ENCODE measurements at regions not wholly inside any gene's neighbourhood (a gene's known extent, or its start where the extent isn't known, plus 50 kb on each side); places are given as distances from the start of the nearest gene placed in this dataset.

- H3K4me3 Mint-ChIP-seq: no peak overlapping the region
- H3K9me3 Mint-ChIP-seq: peaks cover 0 to 4% (median 0%) of the 10 kb centered on the region in 3 donors
- H3K27ac Mint-ChIP-seq: no peak overlapping the region
- H3K4me1 Mint-ChIP-seq: no peaks in the 10 kb centered on the region
- H3K36me3 Mint-ChIP-seq: no peaks in the 10 kb centered on the region
- no peaks in the 10 kb centered on the region for H3K27me3 Mint-ChIP-seq
Observed at GRCh38 chr13:76175961-76176725, 540.0 kb downstream of the LMO7 start.

GRCh38 chr13:76168661-76169060 is 532.5 kb downstream of the LMO7 start:
- no peak overlapping the region for H3K27ac Mint-ChIP-seq
- no peaks in the 10 kb centered on the region for H3K36me3 Mint-ChIP-seq
- H3K27me3 Mint-ChIP-seq: no peaks in the 10 kb centered on the region
- H3K4me3 Mint-ChIP-seq: no peak overlapping the region
- H3K9me3 Mint-ChIP-seq: peaks cover 0 to 9% (median 7%) of the 10 kb centered on the region in 3 donors
- no peaks in the 10 kb centered on the region for H3K4me1 Mint-ChIP-seq

- Mint-ChIP-seq H3K9me3 (peaks cover 5 to 7% (median 6%) of the 10 kb centered on the region in 3 donors), H3K27me3 (no peaks in the 10 kb centered on the region)
Observed at GRCh38 chr13:76164290-76164689, 528.2 kb downstream of the LMO7 start.

GRCh38 chr13:76163761-76164160 is 527.6 kb downstream of the LMO7 start:
- peaks cover 5 to 6% (median 6%) of the 10 kb centered on the region in 3 donors for H3K9me3 Mint-ChIP-seq
- no peaks in the 10 kb centered on the region for H3K4me1 Mint-ChIP-seq
- H3K4me3 Mint-ChIP-seq: no peak overlapping the region
- H3K36me3 Mint-ChIP-seq: no peaks in the 10 kb centered on the region
- no peaks in the 10 kb centered on the region for H3K27me3 Mint-ChIP-seq
- no peak overlapping the region for H3K27ac Mint-ChIP-seq

More at GRCh38 chr13:76164290-76164689, 528.2 kb downstream of the LMO7 start:
- Mint-ChIP-seq H3K36me3 (no peaks in the 10 kb centered on the region), H3K4me1 (no peaks in the 10 kb centered on the region), H3K27ac (no peak overlapping the region), H3K4me3 (no peak overlapping the region)

- Mint-ChIP-seq H3K4me1 (no peaks in the 10 kb centered on the region), H3K36me3 (no peaks in the 10 kb centered on the region), H3K9me3 (peaks cover 0 to 6% (median 0%) of the 10 kb centered on the region in 3 donors), H3K27ac (no peak overlapping the region), H3K27me3 (no peaks in the 10 kb centered on the region), H3K4me3 (no peak overlapping the region)
Observed at GRCh38 chr13:76160961-76161925, 525.1 kb downstream of the LMO7 start.

GRCh38 chr13:76160506-76160905 is 524.4 kb downstream of the LMO7 start:
- no peaks in the 10 kb centered on the region for H3K4me1 Mint-ChIP-seq
- H3K27ac Mint-ChIP-seq: no peak overlapping the region
- H3K9me3 Mint-ChIP-seq: peaks cover 0 to 6% (median 0%) of the 10 kb centered on the region in 3 donors
- H3K4me3 Mint-ChIP-seq: no peak overlapping the region
- H3K27me3 Mint-ChIP-seq: no peaks in the 10 kb centered on the region
- H3K36me3 Mint-ChIP-seq: no peaks in the 10 kb centered on the region

GRCh38 chr13:76157926-76158325 is 521.8 kb downstream of the LMO7 start:
- Mint-ChIP-seq H3K36me3 (no peaks in the 10 kb centered on the region), H3K4me3 (no peak overlapping the region), H3K4me1 (no peaks in the 10 kb centered on the region), H3K27ac (no peak overlapping the region), H3K9me3 (peaks cover 0 to 6% (median 0%) of the 10 kb centered on the region in 3 donors), H3K27me3 (no peaks in the 10 kb centered on the region)

GRCh38 chr13:76153239-76153638 is 517.1 kb downstream of the LMO7 start:
- Mint-ChIP-seq H3K27ac (no peak overlapping the region), H3K36me3 (no peaks in the 10 kb centered on the region), H3K4me1 (no peaks in the 10 kb centered on the region)

GRCh38 chr13:76148926-76149325 is 512.8 kb downstream of the LMO7 start:
- Mint-ChIP-seq H3K27me3 (peaks cover 1% of the 10 kb centered on the region), H3K9me3 (no peaks in the 10 kb centered on the region), H3K4me1 (no peaks in the 10 kb centered on the region), H3K27ac (no peak overlapping the region), H3K4me3 (no peak overlapping the region), H3K36me3 (no peaks in the 10 kb centered on the region)

More at GRCh38 chr13:76153239-76153638, 517.1 kb downstream of the LMO7 start:
- H3K27me3 Mint-ChIP-seq: peaks cover 1% of the 10 kb centered on the region
- no peaks in the 10 kb centered on the region for H3K9me3 Mint-ChIP-seq
- no peak overlapping the region for H3K4me3 Mint-ChIP-seq

GRCh38 chr13:76148374-76148773 is 512.2 kb downstream of the LMO7 start:
- no peak overlapping the region for H3K4me3 Mint-ChIP-seq
- no peak overlapping the region for H3K27ac Mint-ChIP-seq
- no peaks in the 10 kb centered on the region for H3K36me3 Mint-ChIP-seq
- no peaks in the 10 kb centered on the region for H3K4me1 Mint-ChIP-seq
- H3K27me3 Mint-ChIP-seq: peaks cover 1% of the 10 kb centered on the region
- no peaks in the 10 kb centered on the region for H3K9me3 Mint-ChIP-seq

- Mint-ChIP-seq H3K4me3 (no peak overlapping the region), H3K36me3 (no peaks in the 10 kb centered on the region), H3K9me3 (peaks cover 3 to 10% (median 5%) of the 10 kb centered on the region in 3 donors), H3K27ac (no peak overlapping the region), H3K4me1 (no peaks in the 10 kb centered on the region), H3K27me3 (no peaks in the 10 kb centered on the region)
Observed at GRCh38 chr13:76132532-76132931, 496.4 kb downstream of the LMO7 start.

- H3K9me3 Mint-ChIP-seq: peaks cover 0 to 5% (median 5%) of the 10 kb centered on the region in 3 donors
- no peak overlapping the region for H3K27ac Mint-ChIP-seq
- H3K4me1 Mint-ChIP-seq: no peaks in the 10 kb centered on the region
- H3K4me3 Mint-ChIP-seq: no peak overlapping the region
- no peaks in the 10 kb centered on the region for H3K27me3 Mint-ChIP-seq
- no peaks in the 10 kb centered on the region for H3K36me3 Mint-ChIP-seq
Observed at GRCh38 chr13:76131551-76131950, 495.4 kb downstream of the LMO7 start.

- no peaks in the 10 kb centered on the region for H3K27me3 Mint-ChIP-seq
- no peak overlapping the region for H3K27ac Mint-ChIP-seq
- no peaks in the 10 kb centered on the region for H3K4me1 Mint-ChIP-seq
- peaks cover 0 to 5% (median 0%) of the 10 kb centered on the region in 3 donors for H3K9me3 Mint-ChIP-seq
- no peaks in the 10 kb centered on the region for H3K36me3 Mint-ChIP-seq
- no peak overlapping the region for H3K4me3 Mint-ChIP-seq
Observed at GRCh38 chr13:76129305-76130000, 493.3 kb downstream of the LMO7 start.

GRCh38 chr13:76127922-76128321 is 491.8 kb downstream of the LMO7 start:
- H3K9me3 Mint-ChIP-seq: peaks cover 5 to 11% (median 10%) of the 10 kb centered on the region in 3 donors

GRCh38 chr13:76123548-76123947 is 487.4 kb downstream of the LMO7 start:
- H3K27ac Mint-ChIP-seq: no peak overlapping the region
- no peaks in the 10 kb centered on the region for H3K36me3 Mint-ChIP-seq
- no peaks in the 10 kb centered on the region for H3K4me1 Mint-ChIP-seq
- no peak overlapping the region for H3K4me3 Mint-ChIP-seq
- peaks cover 5 to 32% (median 17%) of the 10 kb centered on the region in 3 donors for H3K9me3 Mint-ChIP-seq
- no peaks in the 10 kb centered on the region for H3K27me3 Mint-ChIP-seq

More at GRCh38 chr13:76127922-76128321, 491.8 kb downstream of the LMO7 start:
- Mint-ChIP-seq H3K4me3 (no peak overlapping the region), H3K27ac (no peak overlapping the region), H3K36me3 (no peaks in the 10 kb centered on the region), H3K4me1 (no peaks in the 10 kb centered on the region), H3K27me3 (no peaks in the 10 kb centered on the region)

Measured in IgD-negative memory B cell (primary cell).